Neural progenitor cell (in vitro differentiated cells): ENCODE measurements at regions not wholly inside any gene's neighbourhood (a gene's known extent, or its start where the extent isn't known, plus 50 kb on each side); places are given as distances from the start of the nearest gene placed in this dataset.

ENCODE experiments used
- DNase-seq: peaks from one replicate; pipeline ENCODE4 v3.0.0-alpha.2; 2016; ENCODE audit warnings: low spot score
- H2AFZ ChIP-seq: fragments of 200-600 bp; sonication (generic); replicated peaks from 2 replicates; pipeline ENCODE4 v1.6.1; 2016; ENCODE audit warnings: antibody characterized with exemption
- H3F3A ChIP-seq: fragments of 200-600 bp; sonication (generic); 2 replicates; pipeline ENCODE4 v1.6.1; 2016; ENCODE audit warnings: antibody characterized with exemption, low read depth
- H3K27ac ChIP-seq: fragments of 200-600 bp; sonication (generic); 2 replicates; pipeline ENCODE4 v1.5.1; 2016; ENCODE audit warnings: mild to moderate bottlenecking
- H3K27me3 ChIP-seq: fragments of 200-600 bp; sonication (generic); 2 replicates; pipeline ENCODE4 v1.6.1; 2016; ENCODE audit warnings: mild to moderate bottlenecking, moderate library complexity
- H3K36me3 ChIP-seq: fragments of 200-600 bp; sonication (generic); 2 replicates; pipeline ENCODE4 v1.5.1; 2016
- H3K4me1 ChIP-seq: fragments of 200-600 bp; sonication (generic); 2 replicates; pipeline ENCODE4 v1.6.1; 2016; ENCODE audit warnings: mixed run types
- H3K4me2 ChIP-seq: fragments of 200-600 bp; sonication (generic); 2 replicates; pipeline ENCODE4 v1.6.1; 2016
- H3K4me3 ChIP-seq: fragments of 200-600 bp; sonication (generic); 2 replicates; pipeline ENCODE4 v1.5.1; 2016
- H3K79me2 ChIP-seq: fragments of 200-600 bp; sonication (generic); 2 replicates; pipeline ENCODE4 v1.6.1; 2016; ENCODE audit warnings: low read depth
- H3K9ac ChIP-seq: fragments of 200-600 bp; sonication (generic); 2 replicates; pipeline ENCODE4 v1.6.1; 2016
- H3K9me3 ChIP-seq: fragments of 200-600 bp; sonication (generic); 2 replicates; pipeline ENCODE4 v1.5.1; 2016; ENCODE audit warnings: low read depth
- H4K20me1 ChIP-seq: fragments of 200-600 bp; sonication (generic); 2 replicates; pipeline ENCODE4 v1.6.1; 2016; ENCODE audit warnings: low read depth
- H3K27ac Mint-ChIP-seq: 3 replicates; pipeline ENCODE4 v1.8.0; 2021; ENCODE audit warnings: mixed read lengths
- H3K27me3 Mint-ChIP-seq: 2 replicates; pipeline ENCODE4 v1.8.0; 2022; ENCODE audit warnings: low read depth, mild to moderate bottlenecking, inconsistent platforms, moderate library complexity, mixed read lengths; ENCODE audit not compliant: insufficient read depth
- H3K36me3 Mint-ChIP-seq: 3 replicates; pipeline ENCODE4 v1.8.0; 2021; ENCODE audit warnings: mixed read lengths
- H3K4me1 Mint-ChIP-seq: 3 replicates; pipeline ENCODE4 v1.8.0; 2021; ENCODE audit warnings: mixed read lengths
- H3K4me3 Mint-ChIP-seq: 3 replicates; pipeline ENCODE4 v1.8.0; 2021; ENCODE audit warnings: mild to moderate bottlenecking, moderate library complexity, mixed read lengths
- H3K9me3 Mint-ChIP-seq: 3 replicates; pipeline ENCODE4 v1.8.0; 2020; ENCODE audit warnings: mixed read lengths
- CTCF ChIP-seq: fragments of 200-600 bp; sonication (generic); IDR thresholded peaks from 2 replicates; pipeline ENCODE4 v1.5.1; 2017; ENCODE audit warnings: antibody characterized with exemption, mild to moderate bottlenecking
- EZH2 ChIP-seq: fragments of 200-600 bp; sonication (generic); IDR thresholded peaks from 2 replicates; pipeline ENCODE4 v1.6.1; 2017; ENCODE audit warnings: antibody characterized with exemption, mild to moderate bottlenecking, moderate library complexity
- EZH2phosphoT487 ChIP-seq: fragments of 200-600 bp; sonication (generic); IDR thresholded peaks from 2 replicates; pipeline ENCODE4 v1.6.1; 2017; ENCODE audit warnings: antibody characterized with exemption

- no peak overlapping the region for H2AFZ ChIP-seq
- Mint-ChIP-seq H3K4me3 (no peak overlapping the region), H3K4me1 (no peaks in the 10 kb centered on the region), H3K27ac (no peak overlapping the region), H3K9me3 (peaks cover 10% of the 10 kb centered on the region), H3K27me3 (peaks cover 6% of the 10 kb centered on the region), H3K36me3 (no peaks in the 10 kb centered on the region)
- H3K4me2 ChIP-seq: no peak overlapping the region
- no peaks in the 10 kb centered on the region for H3K79me2 ChIP-seq
- H4K20me1 ChIP-seq: no peaks in the 10 kb centered on the region
- H3F3A ChIP-seq: no peaks in the 10 kb centered on the region
- no peak overlapping the region for H3K27ac ChIP-seq
- no peak for DNase-seq
- no peaks in the 10 kb centered on the region for H3K9me3 ChIP-seq
- H3K36me3 ChIP-seq: no peaks in the 10 kb centered on the region
- H3K4me1 ChIP-seq: no peaks in the 10 kb centered on the region
- H3K27me3 ChIP-seq: no peaks in the 10 kb centered on the region
- H3K9ac ChIP-seq: no peak overlapping the region
- H3K4me3 ChIP-seq: no peak overlapping the region
- no peak for TF ChIP-seq EZH2
- TF ChIP-seq CTCF: no peak
- no peak for TF ChIP-seq EZH2phosphoT487
Observed at GRCh38 chr2:156118753-156119416, 213.6 kb downstream of the NR4A2 start.

- Mint-ChIP-seq H3K4me3 (no peak overlapping the region), H3K27me3 (no peaks in the 10 kb centered on the region), H3K36me3 (no peaks in the 10 kb centered on the region), H3K27ac (no peak overlapping the region), H3K4me1 (no peaks in the 10 kb centered on the region), H3K9me3 (peaks cover 8% of the 10 kb centered on the region)
- no peaks in the 10 kb centered on the region for H3K4me1 ChIP-seq
- no peak for DNase-seq
- no peak overlapping the region for H3K4me3 ChIP-seq
- TF ChIP-seq CTCF (no peak), EZH2 (no peak)
- no peaks in the 10 kb centered on the region for H4K20me1 ChIP-seq
- no peaks in the 10 kb centered on the region for H3F3A ChIP-seq
- H3K9me3 ChIP-seq: no peaks in the 10 kb centered on the region
- H3K9ac ChIP-seq: no peak overlapping the region
- no peak overlapping the region for H3K4me2 ChIP-seq
- no peaks in the 10 kb centered on the region for H3K36me3 ChIP-seq
- no peak overlapping the region for H3K27ac ChIP-seq
- H3K79me2 ChIP-seq: no peaks in the 10 kb centered on the region
- no peaks in the 10 kb centered on the region for H3K27me3 ChIP-seq
- no peak overlapping the region for H2AFZ ChIP-seq
Observed at GRCh38 chr2:156116113-156116512, 216.4 kb downstream of the NR4A2 start.

- no peaks in the 10 kb centered on the region for H3K27me3 Mint-ChIP-seq
- H3K27ac Mint-ChIP-seq: no peak overlapping the region
- Histone ChIP-seq H3K4me1 (no peaks in the 10 kb centered on the region), H3K9ac (no peak overlapping the region), H3F3A (no peaks in the 10 kb centered on the region), H3K27me3 (no peaks in the 10 kb centered on the region), H3K27ac (no peak overlapping the region), H2AFZ (no peak overlapping the region), H3K36me3 (no peaks in the 10 kb centered on the region), H3K9me3 (no peaks in the 10 kb centered on the region), H3K79me2 (no peaks in the 10 kb centered on the region), H3K4me2 (no peak overlapping the region), H3K4me3 (no peak overlapping the region), H4K20me1 (no peaks in the 10 kb centered on the region)
- H3K4me3 Mint-ChIP-seq: no peak overlapping the region
- H3K36me3 Mint-ChIP-seq: no peaks in the 10 kb centered on the region
- H3K4me1 Mint-ChIP-seq: no peaks in the 10 kb centered on the region
- peaks cover under 1% of the 10 kb centered on the region for H3K9me3 Mint-ChIP-seq
- no peak for DNase-seq
- TF ChIP-seq CTCF (no peak), EZH2phosphoT487 (no peak), EZH2 (no peak)
Observed at GRCh38 chr2:156115338-156115737, 217.2 kb downstream of the NR4A2 start.
